GM23338 (cell line): ENCODE measurements at regions not wholly inside any gene's neighbourhood (a gene's known extent, or its start where the extent isn't known, plus 50 kb on each side); places are given as distances from the start of the nearest gene placed in this dataset.

Source experiments
- ATAC-seq: fragments of 200-7000 bp; cut with Tn5 transposase; 3 replicates; pipeline ENCODE4 v1.9.1; 2020
- DNase-seq: peaks from one replicate; pipeline ENCODE4 v3.0.0-alpha.2; 2015; ENCODE audit warnings: low spot score
- H2AFZ ChIP-seq: fragments of 200-600 bp; sonication (generic); 2 replicates; pipeline ENCODE4 v1.8.0; 2016; ENCODE audit warnings: antibody characterized with exemption, mild to moderate bottlenecking, moderate library complexity
- H3F3A ChIP-seq: fragments of 200-600 bp; sonication (generic); replicated peaks from 2 replicates; pipeline ENCODE4 v1.8.0; 2017; ENCODE audit warnings: antibody characterized with exemption, mixed run types, low read depth
- H3K27ac ChIP-seq: fragments of 200-600 bp; sonication (generic); 2 replicates; pipeline ENCODE4 v1.6.1; 2016; ENCODE audit warnings: low read depth
- H3K27me3 ChIP-seq: fragments of 200-600 bp; sonication (generic); 2 replicates; pipeline ENCODE4 v1.8.0; 2016; ENCODE audit warnings: mild to moderate bottlenecking, mixed run types, moderate library complexity; ENCODE audit not compliant: insufficient read depth
- H3K36me3 ChIP-seq: fragments of 200-600 bp; sonication (generic); 2 replicates; pipeline ENCODE4 v1.8.0; 2016; ENCODE audit warnings: mild to moderate bottlenecking; ENCODE audit not compliant: insufficient read depth
- H3K4me1 ChIP-seq: fragments of 200-600 bp; sonication (generic); 2 replicates; pipeline ENCODE4 v1.8.0; 2016; ENCODE audit warnings: mild to moderate bottlenecking, moderate library complexity; ENCODE audit not compliant: insufficient read depth
- H3K4me2 ChIP-seq: fragments of 200-600 bp; sonication (generic); 2 replicates; pipeline ENCODE4 v1.7.1; 2017; ENCODE audit warnings: mixed run types
- H3K4me3 ChIP-seq: fragments of 200-600 bp; sonication (generic); 2 replicates; pipeline ENCODE4 v1.6.1; 2016; ENCODE audit warnings: mixed run types
- H3K79me2 ChIP-seq: fragments of 200-600 bp; sonication (generic); replicated peaks from 2 replicates; pipeline ENCODE4 v1.8.0; 2017; ENCODE audit warnings: mild to moderate bottlenecking; ENCODE audit not compliant: insufficient read depth
- H3K9me2 ChIP-seq: fragments of 200-600 bp; sonication (generic); 2 replicates; pipeline ENCODE4 v1.8.0; 2017; ENCODE audit not compliant: insufficient read depth
- H4K20me1 ChIP-seq: fragments of 200-600 bp; sonication (generic); replicated peaks from 2 replicates; pipeline ENCODE4 v1.8.0; 2017; ENCODE audit warnings: mild to moderate bottlenecking; ENCODE audit not compliant: insufficient read depth
- H3K27ac Mint-ChIP-seq: 2 replicates; pipeline ENCODE4 v1.8.0; 2020; ENCODE audit warnings: inconsistent platforms, mild to moderate bottlenecking, moderate library complexity, mixed read lengths
- H3K27me3 Mint-ChIP-seq: 3 replicates; pipeline ENCODE4 v1.8.0; 2022; ENCODE audit warnings: low read depth, mild to moderate bottlenecking, moderate library complexity, mixed read lengths, inconsistent platforms; ENCODE audit not compliant: insufficient read depth, poor library complexity
- H3K36me3 Mint-ChIP-seq: 3 replicates; pipeline ENCODE4 v1.8.0; 2021; ENCODE audit warnings: low read depth, mild to moderate bottlenecking, inconsistent platforms, moderate library complexity, mixed read lengths
- H3K4me1 Mint-ChIP-seq: 3 replicates; pipeline ENCODE4 v1.8.0; 2020; ENCODE audit warnings: mild to moderate bottlenecking, inconsistent platforms, mixed read lengths
- H3K4me3 Mint-ChIP-seq: 3 replicates; pipeline ENCODE4 v1.8.0; 2021; ENCODE audit warnings: moderate library complexity, mild to moderate bottlenecking, inconsistent platforms, mixed read lengths
- H3K9me3 Mint-ChIP-seq: 3 replicates; pipeline ENCODE4 v1.8.0; 2020; ENCODE audit warnings: moderate library complexity, mild to moderate bottlenecking, inconsistent platforms, mixed read lengths
- EZH2 ChIP-seq: fragments of 200-600 bp; sonication (generic); IDR thresholded peaks from one replicate; pipeline ENCODE4 v1.8.0; 2017; ENCODE audit warnings: antibody characterized with exemption, mild to moderate bottlenecking, low read depth; ENCODE audit not compliant: unreplicated experiment
- EZH2phosphoT487 ChIP-seq: fragments of 200-600 bp; sonication (generic); IDR thresholded peaks from one replicate; pipeline ENCODE4 v1.8.1; 2018; ENCODE audit warnings: antibody characterized with exemption; ENCODE audit not compliant: unreplicated experiment
- NANOG ChIP-seq: IDR thresholded peaks from 2 replicates; pipeline ENCODE4 v1.6.1; 2016; ENCODE audit warnings: antibody characterized with exemption, borderline replicate concordance
- POLR2AphosphoS5 ChIP-seq: IDR thresholded peaks from 2 replicates; pipeline ENCODE4 v1.6.1; 2016; ENCODE audit warnings: antibody characterized with exemption, low read depth
- STAT1 ChIP-seq: IDR thresholded peaks from one replicate; pipeline ENCODE4 v1.6.1; 2016; ENCODE audit warnings: antibody characterized with exemption; ENCODE audit not compliant: unreplicated experiment
- ZNF331 ChIP-seq: fragments of 250-450 bp; sonication (Bioruptor Pico); IDR thresholded peaks from 2 replicates; pipeline ENCODE4 v1.5.0; 2020; ENCODE audit warnings: low read depth, mild to moderate bottlenecking, moderate library complexity
- TF ChIP-seq, protein P1 (sequence below): IDR thresholded peaks from one replicate; pipeline ENCODE4 v1.6.1; 2018; ENCODE audit warnings: antibody characterized with exemption; ENCODE audit not compliant: unreplicated experiment
- TF ChIP-seq, protein P2 (sequence below): fragments of 250-450 bp; sonication (Bioruptor Pico); IDR thresholded peaks from 2 replicates; pipeline ENCODE4 v1.5.0; 2020; ENCODE audit warnings: mild to moderate bottlenecking, moderate library complexity
- TF ChIP-seq, protein P3 (sequence below), 2 experiments: fragments of 200-600 bp in 1 of 2; sonication (generic) in 1 of 2; conservative IDR thresholded peaks; 2 replicates each; pipeline versions ENCODE4 v1.5.1 to v1.6.1; 2016 to 2017; ENCODE audit warnings: antibody characterized with exemption in 2 of 2, low read depth in 2 of 2, mild to moderate bottlenecking in 2 of 2, moderate library complexity in 1 of 2
- TF ChIP-seq, protein P4 (sequence below): IDR thresholded peaks from 2 replicates; pipeline ENCODE4 v1.6.1; 2016; ENCODE audit warnings: antibody characterized with exemption

DNA sequence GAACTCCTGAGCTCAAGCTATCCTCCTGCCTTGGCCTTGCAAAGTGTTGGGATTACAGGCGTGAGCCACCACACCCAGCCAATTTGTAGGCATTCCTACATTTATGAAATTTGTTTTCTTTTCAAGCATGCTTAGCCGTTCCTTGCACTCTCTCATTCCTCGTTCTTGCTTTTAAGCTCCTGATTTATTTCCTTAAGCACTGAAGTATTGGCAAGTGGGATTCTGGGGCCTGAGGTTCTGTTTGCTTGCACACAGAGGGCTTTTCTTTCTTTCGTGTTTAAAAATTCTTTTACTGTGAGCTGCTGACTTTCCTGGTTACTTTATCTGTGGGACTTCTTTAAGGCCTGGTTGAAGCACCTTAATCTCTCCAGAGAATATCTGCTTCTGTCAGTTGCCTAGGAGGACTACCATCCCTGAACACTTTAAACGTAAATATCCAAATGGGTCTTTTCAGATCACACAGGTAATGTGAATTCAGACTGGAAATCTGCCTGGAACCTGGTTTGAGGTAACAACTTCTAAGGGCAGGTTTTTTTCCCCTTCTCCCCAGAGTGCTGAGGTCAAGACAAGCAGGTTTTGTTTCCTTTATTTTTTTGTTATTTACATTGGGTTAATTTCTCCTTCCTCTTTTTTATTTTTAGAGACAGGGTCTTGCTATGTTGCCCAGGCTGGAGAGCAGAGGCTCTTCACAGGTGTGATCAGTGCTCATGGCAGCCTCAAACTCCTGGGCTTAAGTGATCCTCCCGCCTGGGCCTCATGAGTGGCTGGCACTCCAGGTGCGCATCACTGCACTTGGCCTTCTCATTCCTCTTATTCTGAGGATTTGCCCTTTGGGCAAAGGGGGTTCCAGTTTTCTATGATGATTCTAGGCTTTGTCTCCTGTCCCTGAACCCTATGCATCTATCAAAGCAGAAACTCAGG, 102.9 kb downstream of the PFKFB3 start:
- H3K9me3 Mint-ChIP-seq: peaks cover 7% of the 10 kb centered on the region; the same call in 1 of the 3 replicates
- H3K27ac ChIP-seq: no peak overlapping the region
- H3K4me3 Mint-ChIP-seq: no peak overlapping the region
- H3K4me3 ChIP-seq: no peak overlapping the region
- no peaks in the 10 kb centered on the region for H3K9me2 ChIP-seq
- no peak overlapping the region for H2AFZ ChIP-seq
- no peaks in the 10 kb centered on the region for H3K36me3 ChIP-seq
- H4K20me1 ChIP-seq: no peaks in the 10 kb centered on the region
- TF ChIP-seq, protein P1, sequence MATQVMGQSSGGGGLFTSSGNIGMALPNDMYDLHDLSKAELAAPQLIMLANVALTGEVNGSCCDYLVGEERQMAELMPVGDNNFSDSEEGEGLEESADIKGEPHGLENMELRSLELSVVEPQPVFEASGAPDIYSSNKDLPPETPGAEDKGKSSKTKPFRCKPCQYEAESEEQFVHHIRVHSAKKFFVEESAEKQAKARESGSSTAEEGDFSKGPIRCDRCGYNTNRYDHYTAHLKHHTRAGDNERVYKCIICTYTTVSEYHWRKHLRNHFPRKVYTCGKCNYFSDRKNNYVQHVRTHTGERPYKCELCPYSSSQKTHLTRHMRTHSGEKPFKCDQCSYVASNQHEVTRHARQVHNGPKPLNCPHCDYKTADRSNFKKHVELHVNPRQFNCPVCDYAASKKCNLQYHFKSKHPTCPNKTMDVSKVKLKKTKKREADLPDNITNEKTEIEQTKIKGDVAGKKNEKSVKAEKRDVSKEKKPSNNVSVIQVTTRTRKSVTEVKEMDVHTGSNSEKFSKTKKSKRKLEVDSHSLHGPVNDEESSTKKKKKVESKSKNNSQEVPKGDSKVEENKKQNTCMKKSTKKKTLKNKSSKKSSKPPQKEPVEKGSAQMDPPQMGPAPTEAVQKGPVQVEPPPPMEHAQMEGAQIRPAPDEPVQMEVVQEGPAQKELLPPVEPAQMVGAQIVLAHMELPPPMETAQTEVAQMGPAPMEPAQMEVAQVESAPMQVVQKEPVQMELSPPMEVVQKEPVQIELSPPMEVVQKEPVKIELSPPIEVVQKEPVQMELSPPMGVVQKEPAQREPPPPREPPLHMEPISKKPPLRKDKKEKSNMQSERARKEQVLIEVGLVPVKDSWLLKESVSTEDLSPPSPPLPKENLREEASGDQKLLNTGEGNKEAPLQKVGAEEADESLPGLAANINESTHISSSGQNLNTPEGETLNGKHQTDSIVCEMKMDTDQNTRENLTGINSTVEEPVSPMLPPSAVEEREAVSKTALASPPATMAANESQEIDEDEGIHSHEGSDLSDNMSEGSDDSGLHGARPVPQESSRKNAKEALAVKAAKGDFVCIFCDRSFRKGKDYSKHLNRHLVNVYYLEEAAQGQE: no peak
- TF ChIP-seq, protein P2, sequence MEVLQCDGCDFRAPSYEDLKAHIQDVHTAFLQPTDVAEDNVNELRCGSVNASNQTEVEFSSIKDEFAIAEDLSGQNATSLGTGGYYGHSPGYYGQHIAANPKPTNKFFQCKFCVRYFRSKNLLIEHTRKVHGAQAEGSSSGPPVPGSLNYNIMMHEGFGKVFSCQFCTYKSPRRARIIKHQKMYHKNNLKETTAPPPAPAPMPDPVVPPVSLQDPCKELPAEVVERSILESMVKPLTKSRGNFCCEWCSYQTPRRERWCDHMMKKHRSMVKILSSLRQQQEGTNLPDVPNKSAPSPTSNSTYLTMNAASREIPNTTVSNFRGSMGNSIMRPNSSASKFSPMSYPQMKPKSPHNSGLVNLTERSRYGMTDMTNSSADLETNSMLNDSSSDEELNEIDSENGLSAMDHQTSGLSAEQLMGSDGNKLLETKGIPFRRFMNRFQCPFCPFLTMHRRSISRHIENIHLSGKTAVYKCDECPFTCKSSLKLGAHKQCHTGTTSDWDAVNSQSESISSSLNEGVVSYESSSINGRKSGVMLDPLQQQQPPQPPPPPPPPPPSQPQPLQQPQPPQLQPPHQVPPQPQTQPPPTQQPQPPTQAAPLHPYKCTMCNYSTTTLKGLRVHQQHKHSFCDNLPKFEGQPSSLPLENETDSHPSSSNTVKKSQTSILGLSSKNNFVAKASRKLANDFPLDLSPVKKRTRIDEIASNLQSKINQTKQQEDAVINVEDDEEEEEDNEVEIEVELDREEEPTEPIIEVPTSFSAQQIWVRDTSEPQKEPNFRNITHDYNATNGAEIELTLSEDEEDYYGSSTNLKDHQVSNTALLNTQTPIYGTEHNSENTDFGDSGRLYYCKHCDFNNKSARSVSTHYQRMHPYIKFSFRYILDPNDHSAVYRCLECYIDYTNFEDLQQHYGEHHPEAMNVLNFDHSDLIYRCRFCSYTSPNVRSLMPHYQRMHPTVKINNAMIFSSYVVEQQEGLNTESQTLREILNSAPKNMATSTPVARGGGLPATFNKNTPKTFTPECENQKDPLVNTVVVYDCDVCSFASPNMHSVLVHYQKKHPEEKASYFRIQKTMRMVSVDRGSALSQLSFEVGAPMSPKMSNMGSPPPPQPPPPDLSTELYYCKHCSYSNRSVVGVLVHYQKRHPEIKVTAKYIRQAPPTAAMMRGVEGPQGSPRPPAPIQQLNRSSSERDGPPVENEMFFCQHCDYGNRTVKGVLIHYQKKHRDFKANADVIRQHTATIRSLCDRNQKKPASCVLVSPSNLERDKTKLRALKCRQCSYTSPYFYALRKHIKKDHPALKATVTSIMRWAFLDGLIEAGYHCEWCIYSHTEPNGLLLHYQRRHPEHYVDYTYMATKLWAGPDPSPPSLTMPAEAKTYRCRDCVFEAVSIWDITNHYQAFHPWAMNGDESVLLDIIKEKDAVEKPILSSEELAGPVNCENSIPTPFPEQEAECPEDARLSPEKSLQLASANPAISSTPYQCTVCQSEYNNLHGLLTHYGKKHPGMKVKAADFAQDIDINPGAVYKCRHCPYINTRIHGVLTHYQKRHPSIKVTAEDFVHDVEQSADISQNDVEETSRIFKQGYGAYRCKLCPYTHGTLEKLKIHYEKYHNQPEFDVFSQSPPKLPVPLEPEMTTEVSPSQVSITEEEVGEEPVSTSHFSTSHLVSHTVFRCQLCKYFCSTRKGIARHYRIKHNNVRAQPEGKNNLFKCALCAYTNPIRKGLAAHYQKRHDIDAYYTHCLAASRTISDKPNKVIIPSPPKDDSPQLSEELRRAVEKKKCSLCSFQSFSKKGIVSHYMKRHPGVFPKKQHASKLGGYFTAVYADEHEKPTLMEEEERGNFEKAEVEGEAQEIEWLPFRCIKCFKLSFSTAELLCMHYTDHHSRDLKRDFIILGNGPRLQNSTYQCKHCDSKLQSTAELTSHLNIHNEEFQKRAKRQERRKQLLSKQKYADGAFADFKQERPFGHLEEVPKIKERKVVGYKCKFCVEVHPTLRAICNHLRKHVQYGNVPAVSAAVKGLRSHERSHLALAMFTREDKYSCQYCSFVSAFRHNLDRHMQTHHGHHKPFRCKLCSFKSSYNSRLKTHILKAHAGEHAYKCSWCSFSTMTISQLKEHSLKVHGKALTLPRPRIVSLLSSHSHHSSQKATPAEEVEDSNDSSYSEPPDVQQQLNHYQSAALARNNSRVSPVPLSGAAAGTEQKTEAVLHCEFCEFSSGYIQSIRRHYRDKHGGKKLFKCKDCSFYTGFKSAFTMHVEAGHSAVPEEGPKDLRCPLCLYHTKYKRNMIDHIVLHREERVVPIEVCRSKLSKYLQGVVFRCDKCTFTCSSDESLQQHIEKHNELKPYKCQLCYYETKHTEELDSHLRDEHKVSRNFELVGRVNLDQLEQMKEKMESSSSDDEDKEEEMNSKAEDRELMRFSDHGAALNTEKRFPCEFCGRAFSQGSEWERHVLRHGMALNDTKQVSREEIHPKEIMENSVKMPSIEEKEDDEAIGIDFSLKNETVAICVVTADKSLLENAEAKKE (CRISPR knock-in tag): no peak
- no peak for TF ChIP-seq STAT1
- TF ChIP-seq, protein P3, sequence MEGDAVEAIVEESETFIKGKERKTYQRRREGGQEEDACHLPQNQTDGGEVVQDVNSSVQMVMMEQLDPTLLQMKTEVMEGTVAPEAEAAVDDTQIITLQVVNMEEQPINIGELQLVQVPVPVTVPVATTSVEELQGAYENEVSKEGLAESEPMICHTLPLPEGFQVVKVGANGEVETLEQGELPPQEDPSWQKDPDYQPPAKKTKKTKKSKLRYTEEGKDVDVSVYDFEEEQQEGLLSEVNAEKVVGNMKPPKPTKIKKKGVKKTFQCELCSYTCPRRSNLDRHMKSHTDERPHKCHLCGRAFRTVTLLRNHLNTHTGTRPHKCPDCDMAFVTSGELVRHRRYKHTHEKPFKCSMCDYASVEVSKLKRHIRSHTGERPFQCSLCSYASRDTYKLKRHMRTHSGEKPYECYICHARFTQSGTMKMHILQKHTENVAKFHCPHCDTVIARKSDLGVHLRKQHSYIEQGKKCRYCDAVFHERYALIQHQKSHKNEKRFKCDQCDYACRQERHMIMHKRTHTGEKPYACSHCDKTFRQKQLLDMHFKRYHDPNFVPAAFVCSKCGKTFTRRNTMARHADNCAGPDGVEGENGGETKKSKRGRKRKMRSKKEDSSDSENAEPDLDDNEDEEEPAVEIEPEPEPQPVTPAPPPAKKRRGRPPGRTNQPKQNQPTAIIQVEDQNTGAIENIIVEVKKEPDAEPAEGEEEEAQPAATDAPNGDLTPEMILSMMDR (conservative IDR thresholded peaks at IDR 0.05; ENCODE audit: low read depth in 2 of 2): no peak
- TF ChIP-seq POLR2AphosphoS5: no peak
- no peak for TF ChIP-seq NANOG
- TF ChIP-seq EZH2: no peak
- TF ChIP-seq ZNF331 (CRISPR knock-in tag): no peak
- TF ChIP-seq, protein P4, sequence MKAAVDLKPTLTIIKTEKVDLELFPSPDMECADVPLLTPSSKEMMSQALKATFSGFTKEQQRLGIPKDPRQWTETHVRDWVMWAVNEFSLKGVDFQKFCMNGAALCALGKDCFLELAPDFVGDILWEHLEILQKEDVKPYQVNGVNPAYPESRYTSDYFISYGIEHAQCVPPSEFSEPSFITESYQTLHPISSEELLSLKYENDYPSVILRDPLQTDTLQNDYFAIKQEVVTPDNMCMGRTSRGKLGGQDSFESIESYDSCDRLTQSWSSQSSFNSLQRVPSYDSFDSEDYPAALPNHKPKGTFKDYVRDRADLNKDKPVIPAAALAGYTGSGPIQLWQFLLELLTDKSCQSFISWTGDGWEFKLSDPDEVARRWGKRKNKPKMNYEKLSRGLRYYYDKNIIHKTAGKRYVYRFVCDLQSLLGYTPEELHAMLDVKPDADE: no peak
- TF ChIP-seq EZH2phosphoT487: no peak
- no peaks in the 10 kb centered on the region for H3K4me1 ChIP-seq
- H3K27ac Mint-ChIP-seq: no peak overlapping the region; the same call in 1 of the 2 replicates
- peaks cover 2% of the 10 kb centered on the region for H3K27me3 Mint-ChIP-seq
- H3K4me2 ChIP-seq: no peak overlapping the region
- 0 out of 3 replicates have a peak, but pooled peaks cover 4% of the 10 kb centered on the region for H3K36me3 Mint-ChIP-seq
- H3K4me1 Mint-ChIP-seq: no peaks in the 10 kb centered on the region
- ATAC-seq (no peak), DNase-seq (no peak)
- no peaks in the 10 kb centered on the region for H3F3A ChIP-seq
- H3K79me2 ChIP-seq: no peaks in the 10 kb centered on the region
- H3K27me3 ChIP-seq: no peaks in the 10 kb centered on the region
